ENCODE measurements at regions not wholly inside any gene's neighbourhood (a gene's known extent, or its start where the extent isn't known, plus 50 kb on each side); places are given as distances from the start of the nearest gene placed in this dataset.
"Not testable (repeated sequence)": the region's sequence is repeated elsewhere in the genome, so short reads cannot be mapped to it uniquely, and the experiment has no call there.

DNA sequence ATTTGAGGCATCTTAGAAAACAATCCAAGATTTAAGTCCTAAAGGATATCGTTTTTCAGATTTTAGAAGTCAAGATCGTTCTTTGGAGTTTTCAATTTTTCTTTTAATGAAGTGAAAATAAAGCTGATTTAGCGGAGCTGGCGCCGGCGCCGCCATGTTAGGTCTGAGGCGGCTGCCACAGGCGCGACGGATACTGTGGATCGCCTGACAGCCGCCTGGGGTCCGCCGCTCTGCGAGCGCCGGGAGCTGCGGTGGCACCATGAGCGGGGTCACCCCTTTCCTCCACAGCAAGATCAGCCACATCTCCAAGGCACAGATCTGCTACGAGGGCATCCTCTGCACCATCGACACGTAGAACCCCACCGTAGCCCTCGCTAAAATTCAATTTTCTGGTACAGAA lies 247.2 kb downstream of the GJA1 start:
- Histone ChIP-seq H3K4me1 (no peaks in the 10 kb centered on the region), H3K27ac (replicated peaks in 1 of 4) (no peak overlapping the region), H3K36me3 (no peaks in the 10 kb centered on the region), H3K27me3 (no peaks in the 10 kb centered on the region), H3K4me3 (no peak overlapping the region), H3K9me3 (no peaks in the 10 kb centered on the region)
- DNase-seq (ENCODE audit: extremely low spot score) = no peak
- intact Hi-C loops (cut with DNase I) = no loop called here
- 97% methylated on average over 25 of the region's 25 CpGs for WGBS
- TF ChIP-seq POLR2A (IDR thresholded peaks at IDR 0.05; ENCODE audit: low read depth) (no peak), EP300 (IDR thresholded peaks at IDR 0.05) (no peak), POLR2AphosphoS5 (IDR thresholded peaks at IDR 0.05) (no peak)
- TF ChIP-seq, protein P1, sequence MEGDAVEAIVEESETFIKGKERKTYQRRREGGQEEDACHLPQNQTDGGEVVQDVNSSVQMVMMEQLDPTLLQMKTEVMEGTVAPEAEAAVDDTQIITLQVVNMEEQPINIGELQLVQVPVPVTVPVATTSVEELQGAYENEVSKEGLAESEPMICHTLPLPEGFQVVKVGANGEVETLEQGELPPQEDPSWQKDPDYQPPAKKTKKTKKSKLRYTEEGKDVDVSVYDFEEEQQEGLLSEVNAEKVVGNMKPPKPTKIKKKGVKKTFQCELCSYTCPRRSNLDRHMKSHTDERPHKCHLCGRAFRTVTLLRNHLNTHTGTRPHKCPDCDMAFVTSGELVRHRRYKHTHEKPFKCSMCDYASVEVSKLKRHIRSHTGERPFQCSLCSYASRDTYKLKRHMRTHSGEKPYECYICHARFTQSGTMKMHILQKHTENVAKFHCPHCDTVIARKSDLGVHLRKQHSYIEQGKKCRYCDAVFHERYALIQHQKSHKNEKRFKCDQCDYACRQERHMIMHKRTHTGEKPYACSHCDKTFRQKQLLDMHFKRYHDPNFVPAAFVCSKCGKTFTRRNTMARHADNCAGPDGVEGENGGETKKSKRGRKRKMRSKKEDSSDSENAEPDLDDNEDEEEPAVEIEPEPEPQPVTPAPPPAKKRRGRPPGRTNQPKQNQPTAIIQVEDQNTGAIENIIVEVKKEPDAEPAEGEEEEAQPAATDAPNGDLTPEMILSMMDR (IDR thresholded peaks at IDR 0.05) = no peak

DNA sequence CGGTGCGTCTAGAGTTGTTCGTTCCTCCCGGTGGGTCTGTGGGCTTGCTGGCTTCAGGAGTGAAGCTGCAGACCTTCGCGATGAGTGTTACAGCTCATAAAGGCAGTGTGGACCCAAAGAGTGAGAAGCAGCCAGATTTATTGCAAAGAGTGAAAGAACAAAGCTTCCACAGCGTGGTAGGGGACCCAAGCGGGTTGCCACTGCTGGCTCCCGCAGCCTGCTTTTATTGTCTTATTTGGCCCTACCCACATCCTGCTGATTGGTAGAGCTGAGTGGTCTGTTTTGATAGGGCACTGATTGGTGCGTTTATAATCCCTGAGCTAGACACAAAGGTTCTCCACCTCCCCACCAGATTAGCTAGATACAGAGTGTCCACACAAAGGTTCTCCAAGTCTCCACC lies 250.4 kb downstream of the GJA1 start:
- 98% methylated on average over 10 of the region's 10 CpGs for WGBS
- H3K27ac ChIP-seq (replicated peaks in 1 of 4); H3K4me3 ChIP-seq; H3K9me3 ChIP-seq; DNase-seq (ENCODE audit: extremely low spot score); intact Hi-C loops (cut with DNase I); H3K4me1 ChIP-seq; H3K27me3 ChIP-seq; H3K36me3 ChIP-seq: not testable (repeated sequence)

DNA sequence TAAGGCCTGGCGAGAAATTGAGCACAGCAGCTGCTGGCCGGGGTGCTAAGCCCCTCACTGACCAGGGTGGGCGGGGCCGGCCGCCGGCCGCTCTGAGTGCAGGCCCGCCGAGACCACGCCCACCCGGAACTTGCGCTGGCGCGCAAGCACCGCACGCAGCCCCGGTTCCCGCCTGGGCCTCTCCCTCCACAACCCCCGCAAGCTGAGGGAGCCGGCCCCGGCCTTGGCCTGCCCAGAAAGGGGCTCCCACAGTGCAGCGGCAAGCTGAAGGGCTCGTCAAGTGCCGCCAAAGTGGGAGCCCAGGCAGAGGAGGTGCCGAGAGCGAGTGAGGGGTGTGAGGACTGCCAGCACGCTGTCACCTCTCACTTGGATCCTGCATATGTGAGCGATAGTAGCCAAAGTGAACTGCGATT lies 251.2 kb downstream of the GJA1 start:
- no peaks in the 10 kb centered on the region for H3K27me3 ChIP-seq
- TF ChIP-seq POLR2A (IDR thresholded peaks at IDR 0.05; ENCODE audit: low read depth) (no peak), EP300 (IDR thresholded peaks at IDR 0.05) (no peak), POLR2AphosphoS5 (IDR thresholded peaks at IDR 0.05) (no peak)
- TF ChIP-seq, protein P1 (IDR thresholded peaks at IDR 0.05) = no peak
- DNase-seq (ENCODE audit: extremely low spot score) = no peak
- H3K27ac ChIP-seq (replicated peaks in 1 of 4) = no peak overlapping the region
- peak overlapping the region in 2 of 4 donors; percentile 18 to 28 for H3K4me3 ChIP-seq
- H3K4me1 ChIP-seq = peaks cover 0 to 8% (median 3%) of the 10 kb centered on the region in 4 donors
- intact Hi-C loops (cut with DNase I) = no loop called here
- H3K9me3 ChIP-seq = no peaks in the 10 kb centered on the region
- H3K36me3 ChIP-seq = no peaks in the 10 kb centered on the region
- 72% methylated on average over 22 of the region's 29 CpGs for WGBS

DNA sequence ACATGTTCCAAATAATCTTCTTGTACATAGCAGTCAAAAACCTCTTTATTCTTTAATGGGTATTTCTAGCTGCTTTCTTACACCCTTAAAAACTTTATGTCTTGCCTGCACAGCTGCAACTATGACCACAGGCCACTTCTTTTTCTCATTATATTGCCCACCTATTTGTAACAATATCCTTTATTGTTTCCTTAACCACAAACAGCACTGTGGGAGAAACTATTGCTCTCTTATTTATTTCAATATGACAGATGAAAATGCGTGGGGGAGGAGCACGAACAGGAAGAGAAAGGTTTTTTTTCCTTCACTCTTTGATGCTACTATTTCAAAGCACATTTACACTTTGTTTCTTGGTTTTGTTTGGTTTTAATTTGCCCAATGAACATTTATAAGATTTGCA lies 253.5 kb downstream of the GJA1 start:
- no peak overlapping the region for H3K4me3 ChIP-seq
- H3K36me3 ChIP-seq = no peaks in the 10 kb centered on the region
- no peaks in the 10 kb centered on the region for H3K9me3 ChIP-seq
- no peak overlapping the region for H3K27ac ChIP-seq (replicated peaks in 1 of 4)
- H3K27me3 ChIP-seq = no peaks in the 10 kb centered on the region
- intact Hi-C loops (cut with DNase I) = no loop called here
- no peak for TF ChIP-seq POLR2A (IDR thresholded peaks at IDR 0.05; ENCODE audit: low read depth)
- TF ChIP-seq POLR2AphosphoS5 (IDR thresholded peaks at IDR 0.05) = no peak
- no peak for TF ChIP-seq EP300 (IDR thresholded peaks at IDR 0.05)
- TF ChIP-seq, protein P1 (IDR thresholded peaks at IDR 0.05) = no peak
- WGBS = 64% methylated on average over 2 of the region's 2 CpGs
- H3K4me1 ChIP-seq = peaks cover 0 to 14% (median 8%) of the 10 kb centered on the region in 4 donors
- no peak for DNase-seq (ENCODE audit: extremely low spot score)

GRCh38 chr6:121691126-121691551 lies 255.7 kb downstream of the GJA1 start:
- Histone ChIP-seq H3K36me3 (no peaks in the 10 kb centered on the region), H3K27me3 (no peaks in the 10 kb centered on the region), H3K27ac (replicated peaks in 1 of 4) (no peak overlapping the region), H3K9me3 (no peaks in the 10 kb centered on the region), H3K4me3 (no peak overlapping the region), H3K4me1 (peaks cover 0 to 20% (median 11%) of the 10 kb centered on the region in 4 donors)
- WGBS = 63% methylated on average over 1 of the region's 1 CpG
- TF ChIP-seq POLR2AphosphoS5 (IDR thresholded peaks at IDR 0.05) (no peak), POLR2A (IDR thresholded peaks at IDR 0.05; ENCODE audit: low read depth) (no peak), EP300 (IDR thresholded peaks at IDR 0.05) (no peak)
- TF ChIP-seq, protein P1 (IDR thresholded peaks at IDR 0.05) = no peak
- DNase-seq (ENCODE audit: extremely low spot score) = no peak
- intact Hi-C loops (cut with DNase I) = no loop called here
